GM21390 (cell line): ENCODE measurements at regions not wholly inside any gene's neighbourhood (a gene's known extent, or its start where the extent isn't known, plus 50 kb on each side); places are given as distances from the start of the nearest gene placed in this dataset.
"Not testable (repeated sequence)": the region's sequence is repeated elsewhere in the genome, so short reads cannot be mapped to it uniquely, and the experiment has no call there.

Experiments
- ATAC-seq: cut with Tn5 transposase; IDR thresholded peaks from one replicate; pipeline ENCODE4 v1.9.1; 2021; ENCODE audit not compliant: unreplicated experiment

DNA sequence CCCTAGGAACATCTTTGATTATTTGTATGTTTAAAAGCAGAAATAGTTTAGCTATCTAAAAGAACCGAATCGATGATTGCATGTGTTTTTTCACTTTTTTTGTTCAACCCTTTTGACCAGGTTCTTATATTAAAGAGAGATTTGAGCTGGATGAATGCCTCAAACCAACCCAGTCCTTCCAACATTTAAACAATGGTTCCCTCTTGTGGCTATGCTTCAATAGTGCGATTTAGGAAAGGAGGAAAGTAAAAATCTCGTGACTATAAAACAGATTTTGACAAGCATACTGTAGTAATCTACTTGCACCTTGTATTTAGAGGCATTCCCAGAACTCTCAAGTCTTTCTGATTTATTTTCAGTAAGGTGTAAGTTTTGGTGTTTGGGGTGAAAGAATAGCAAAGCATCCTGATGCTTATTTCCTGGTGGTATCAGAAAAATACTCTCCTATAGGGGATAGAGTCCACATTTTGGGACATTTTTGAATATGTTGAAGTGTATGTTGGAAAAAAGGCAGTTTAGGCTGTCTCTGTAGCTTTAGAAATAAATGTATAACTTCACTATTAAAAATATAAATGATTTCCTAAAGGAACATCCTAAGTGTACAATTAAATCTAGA is 159.6 kb upstream of the KCNH8 start:
- no peak for ATAC-seq

DNA sequence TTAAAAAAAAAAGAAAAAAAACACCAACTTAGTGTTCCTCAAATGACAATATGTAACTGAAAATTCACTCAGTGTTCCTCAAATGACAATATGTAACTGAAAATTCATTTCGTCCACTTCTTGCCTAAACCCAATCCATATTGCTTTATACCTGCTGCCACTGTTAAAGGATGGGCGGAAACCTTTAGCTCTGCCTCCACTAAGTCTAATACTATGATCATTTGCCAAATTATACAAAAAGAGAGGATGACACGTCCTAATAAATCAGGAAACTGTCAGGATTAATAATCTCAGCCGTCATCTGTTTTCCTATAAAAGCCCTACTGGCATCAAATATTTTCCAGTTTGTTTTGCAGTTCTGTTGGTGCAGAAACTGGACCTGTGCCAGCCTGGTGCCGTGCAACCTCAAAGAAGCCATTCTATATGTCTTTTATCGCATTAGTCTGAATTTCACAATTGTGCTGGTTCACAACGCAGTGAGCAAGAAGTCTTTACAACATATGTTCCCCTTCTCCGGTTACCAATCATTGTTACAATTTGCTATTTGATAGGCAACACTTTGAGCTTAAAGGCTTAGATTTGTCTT is 160.4 kb upstream of the KCNH8 start:
- ATAC-seq = no peak

DNA sequence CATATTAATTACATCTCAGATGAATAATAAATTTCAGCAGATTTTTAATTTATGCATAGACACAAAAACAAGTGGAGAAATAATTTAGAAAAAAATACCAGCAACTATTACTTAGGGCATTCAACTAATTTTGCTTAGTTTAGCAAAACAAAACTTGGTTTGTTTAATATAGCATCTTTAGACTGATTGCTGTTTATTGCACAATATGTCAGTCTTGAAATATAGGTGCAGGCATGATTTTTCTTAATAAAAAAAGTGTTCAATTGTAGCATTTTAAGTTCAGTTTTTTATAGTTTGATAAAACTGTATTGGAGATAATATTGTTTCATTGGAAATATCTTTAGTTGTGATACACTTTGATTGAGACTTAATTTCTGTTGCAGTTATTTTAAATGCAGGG is 161.2 kb upstream of the KCNH8 start:
- ATAC-seq = no peak

DNA sequence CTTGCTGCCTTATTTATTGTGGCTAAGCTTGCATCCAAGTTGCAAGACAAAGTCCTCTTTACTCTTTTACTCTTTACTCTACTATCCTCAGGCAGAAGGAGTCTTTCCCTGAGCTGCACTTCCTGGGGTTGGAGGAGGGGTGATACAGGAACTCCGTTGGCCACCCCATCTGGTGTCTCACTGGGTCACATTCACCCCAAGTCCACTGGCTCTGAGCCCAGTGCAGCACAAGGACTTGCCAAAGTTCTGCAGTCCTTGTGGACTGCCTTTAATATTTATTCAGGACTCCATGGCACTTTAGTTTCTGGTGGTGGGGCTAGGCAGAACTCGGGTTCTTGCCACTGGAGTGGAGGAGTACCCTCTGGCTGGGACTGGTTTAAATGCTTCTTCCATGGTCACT is 165.4 kb upstream of the KCNH8 start:
- ATAC-seq = no peak

DNA sequence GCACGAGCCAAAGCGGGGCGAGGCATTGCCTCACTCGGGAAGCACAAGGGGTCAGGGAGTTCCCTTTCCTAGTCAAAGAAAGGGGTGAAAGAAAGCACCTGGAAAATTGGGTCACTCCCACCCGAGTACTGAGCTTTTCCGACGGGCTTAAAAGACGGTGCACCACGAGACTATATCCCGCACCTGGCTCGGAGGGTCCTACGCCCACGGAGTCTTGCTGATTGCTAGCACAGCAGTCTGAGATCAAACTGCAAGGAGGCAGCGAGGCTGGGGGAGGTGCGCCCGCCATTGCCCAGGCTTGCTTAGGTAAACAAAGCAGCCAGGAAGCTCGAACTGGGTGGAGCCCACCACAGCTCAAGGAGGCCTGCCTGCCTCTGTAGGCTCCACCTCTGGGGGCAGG is 172.2 kb upstream of the KCNH8 start:
- not testable (repeated sequence) for ATAC-seq

DNA sequence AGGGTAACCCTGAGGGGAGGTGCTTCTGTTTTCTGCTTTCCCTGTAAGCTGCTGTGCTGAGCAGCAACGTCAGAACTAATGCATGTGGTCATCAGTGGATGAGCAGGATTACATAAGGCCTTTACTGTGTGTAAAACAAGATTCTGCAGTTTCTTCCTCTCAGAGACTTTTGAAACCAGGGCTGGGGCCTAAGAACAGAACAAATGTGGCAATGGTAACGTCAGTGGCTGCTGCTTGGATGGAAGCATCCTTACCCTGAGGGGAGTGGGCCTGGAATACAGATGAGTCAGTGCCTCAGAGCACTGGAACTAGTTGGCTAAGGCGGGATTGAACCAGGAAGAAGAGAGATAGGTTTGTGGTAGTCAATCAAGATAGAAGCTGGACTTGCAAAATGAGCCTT is 180.2 kb upstream of the KCNH8 start:
- no peak for ATAC-seq

DNA sequence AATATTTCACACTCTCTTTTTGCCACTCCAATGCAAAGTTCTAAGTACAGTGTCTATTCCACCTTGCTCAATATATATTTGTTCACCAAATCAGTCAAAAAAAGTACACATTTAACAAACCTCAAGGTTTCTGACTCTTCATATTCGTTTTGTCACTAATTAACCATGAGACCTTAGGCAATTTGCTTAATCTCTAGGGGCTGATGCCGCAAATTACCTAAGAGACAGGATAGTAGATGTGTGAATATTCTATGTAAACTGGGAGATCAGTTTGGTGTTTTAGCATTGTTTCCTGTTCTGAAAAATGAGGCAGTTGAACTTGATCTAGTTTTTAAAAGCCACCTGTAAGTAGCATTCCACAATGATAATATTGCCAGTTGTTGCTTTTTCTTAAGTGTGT is 182.5 kb upstream of the KCNH8 start:
- ATAC-seq = no peak

DNA sequence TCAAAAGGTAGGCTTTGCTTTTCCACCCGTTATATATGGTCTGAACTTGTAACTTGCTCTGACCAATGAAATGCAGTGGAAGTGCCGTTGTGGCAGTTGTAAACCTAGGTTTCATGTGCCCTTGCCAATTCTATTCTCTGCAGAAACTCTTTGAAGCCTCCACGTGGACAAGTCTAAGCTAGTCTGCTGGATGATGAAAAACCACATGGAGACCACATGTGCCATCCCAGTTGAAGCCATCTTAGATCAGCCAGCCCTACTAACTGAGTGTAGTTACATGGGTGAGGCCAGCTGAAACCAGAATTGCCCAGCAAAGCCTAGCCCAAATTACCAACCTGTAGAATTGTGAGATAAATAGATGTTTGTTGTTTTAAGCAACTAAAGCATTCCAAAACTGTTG is 183.7 kb upstream of the KCNH8 start:
- no peak for ATAC-seq

DNA sequence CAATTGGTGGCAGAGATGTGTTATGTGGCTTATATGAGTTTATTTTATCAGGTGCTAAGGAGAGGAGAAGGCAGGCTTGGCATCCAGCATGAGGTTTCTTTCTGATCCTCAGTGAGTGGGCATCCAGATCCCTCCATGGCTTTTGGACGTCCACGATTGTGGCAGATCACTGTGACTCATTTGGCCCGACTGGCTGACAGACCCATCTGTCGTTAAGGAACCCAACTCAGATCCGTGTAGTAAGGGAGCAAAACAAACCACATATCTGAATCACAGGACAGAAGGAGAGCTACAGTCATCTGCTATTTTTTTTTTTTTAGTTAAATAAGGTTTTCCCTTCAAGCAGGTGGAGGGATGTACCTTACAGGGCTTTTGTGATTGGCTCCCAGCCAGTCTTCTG is 197.0 kb upstream of the KCNH8 start:
- no peak for ATAC-seq

DNA sequence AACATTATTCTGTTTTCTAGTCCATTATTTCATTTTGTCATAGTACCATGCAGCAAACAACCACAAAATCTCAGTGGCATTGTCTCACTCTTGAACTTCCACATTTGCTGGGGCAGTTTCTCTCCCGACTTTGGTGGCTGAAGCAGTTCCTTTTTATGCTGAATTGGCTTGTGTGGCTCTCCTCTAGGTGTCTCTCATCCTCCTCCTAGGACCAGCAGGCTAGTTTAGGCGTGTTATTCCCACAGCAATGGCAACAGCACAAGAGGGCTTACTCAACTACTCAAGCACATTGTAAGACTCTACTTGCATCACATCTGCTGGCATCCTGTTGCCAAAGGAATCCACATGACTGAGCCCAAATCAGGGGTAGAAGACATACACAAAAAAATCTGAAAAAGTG is 201.8 kb upstream of the KCNH8 start:
- no peak for ATAC-seq

DNA sequence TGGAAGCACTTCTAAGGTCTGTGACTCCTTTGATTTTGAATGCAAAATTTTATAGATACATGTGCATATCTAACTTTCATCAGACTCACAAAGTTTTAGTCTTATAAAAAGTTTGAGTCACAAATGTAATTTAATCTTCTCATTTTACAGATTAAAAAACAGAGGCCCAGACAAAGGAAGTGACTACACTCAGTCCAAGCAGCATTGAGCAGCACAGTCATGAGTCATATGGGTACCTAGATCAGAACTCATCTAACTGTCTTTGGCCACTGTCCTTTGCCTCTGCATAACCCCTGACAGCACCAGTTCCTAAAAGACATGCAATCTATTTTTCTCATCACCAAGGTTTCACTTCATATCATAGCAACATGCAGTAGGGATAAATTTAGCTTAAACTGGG is 210.7 kb upstream of the KCNH8 start:
- no peak for ATAC-seq

DNA sequence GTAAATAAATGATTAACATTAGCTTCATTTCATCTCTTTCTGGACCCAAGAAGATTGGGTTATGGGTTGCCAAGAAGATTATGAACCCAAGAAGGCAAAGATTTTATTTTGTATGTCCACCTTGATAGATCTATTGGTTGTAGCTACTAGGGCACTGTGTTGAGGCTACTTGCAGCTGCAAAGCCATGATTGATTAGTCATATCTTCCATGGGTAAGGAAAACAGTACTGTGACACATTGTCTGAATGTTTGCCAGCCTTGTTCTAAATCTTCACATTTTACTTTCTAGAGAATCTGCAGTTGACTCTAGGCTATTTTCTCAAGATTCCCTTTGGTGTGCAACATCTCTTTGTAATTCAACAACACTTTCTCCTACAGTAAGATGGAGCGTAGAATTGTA is 229.2 kb upstream of the KCNH8 start:
- ATAC-seq = no peak

DNA sequence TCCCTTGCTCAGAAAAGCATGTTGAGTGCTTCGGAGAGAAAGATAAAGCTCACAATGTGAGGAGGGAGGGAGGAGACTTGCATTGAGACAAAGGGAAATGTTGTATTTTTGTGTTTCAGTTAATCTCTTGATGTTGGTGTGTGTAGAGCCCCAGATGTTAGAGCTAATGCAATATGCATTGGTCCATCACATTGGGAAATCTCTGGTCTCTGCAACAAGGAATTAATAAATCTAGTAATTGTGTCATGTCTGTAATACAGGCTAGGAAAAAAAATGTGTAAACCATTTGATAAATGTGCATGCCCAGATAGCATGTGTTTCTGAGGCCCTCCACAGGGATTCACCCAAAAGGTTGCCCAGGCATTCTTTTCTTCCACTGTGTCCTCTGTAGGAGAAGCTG is 230.4 kb upstream of the KCNH8 start:
- no peak for ATAC-seq

DNA sequence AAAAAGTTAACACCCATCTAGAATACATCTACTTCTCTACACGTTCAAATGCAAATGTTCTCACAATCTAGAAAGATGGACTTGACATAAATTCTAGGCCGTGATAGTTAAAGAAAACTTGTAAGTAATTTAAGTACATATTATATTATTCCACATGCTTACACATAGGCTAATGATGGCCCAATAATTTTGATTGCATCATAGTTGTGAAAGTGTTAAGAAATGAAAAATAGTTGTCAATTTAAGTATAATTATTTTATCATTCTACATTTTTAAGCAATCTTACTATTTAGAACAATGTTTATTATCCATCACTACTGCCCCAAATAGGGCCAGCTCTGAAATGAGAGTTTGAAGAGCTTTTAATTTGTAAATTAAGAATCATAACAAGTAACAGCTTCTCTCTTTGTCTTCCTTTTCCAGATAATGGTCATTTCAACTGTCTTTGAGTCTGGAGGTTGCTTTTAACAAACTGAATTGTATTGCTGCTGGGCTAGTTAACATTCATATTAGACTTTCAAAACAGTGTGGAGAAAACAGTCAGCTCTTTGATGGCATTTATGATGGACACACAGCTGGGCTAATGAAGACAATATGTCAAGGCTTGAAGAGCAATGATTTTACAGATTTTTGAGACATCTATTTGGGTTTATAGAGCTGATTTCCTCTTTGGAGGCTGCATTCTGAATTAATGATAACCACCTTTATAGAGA is 246.1 kb upstream of the KCNH8 start:
- no peak for ATAC-seq

DNA sequence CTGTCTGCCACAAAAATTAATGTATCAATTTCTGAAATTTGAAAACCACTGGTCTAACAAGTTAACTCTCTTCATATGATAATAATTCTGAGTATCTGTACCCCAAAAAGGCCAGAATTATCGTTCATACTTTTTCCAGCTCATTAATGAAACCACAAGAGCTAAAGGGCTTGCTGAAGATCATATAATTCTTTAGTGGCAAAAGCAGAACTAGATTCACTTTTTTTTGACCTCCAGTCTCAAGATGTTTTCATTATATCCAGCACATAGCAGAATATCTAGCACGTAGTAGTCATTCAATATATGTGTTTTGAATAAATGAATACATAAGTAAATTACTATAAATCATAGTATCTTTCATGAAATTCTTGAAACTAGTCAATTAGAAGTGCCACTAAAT is 246.7 kb upstream of the KCNH8 start:
- no peak for ATAC-seq

DNA sequence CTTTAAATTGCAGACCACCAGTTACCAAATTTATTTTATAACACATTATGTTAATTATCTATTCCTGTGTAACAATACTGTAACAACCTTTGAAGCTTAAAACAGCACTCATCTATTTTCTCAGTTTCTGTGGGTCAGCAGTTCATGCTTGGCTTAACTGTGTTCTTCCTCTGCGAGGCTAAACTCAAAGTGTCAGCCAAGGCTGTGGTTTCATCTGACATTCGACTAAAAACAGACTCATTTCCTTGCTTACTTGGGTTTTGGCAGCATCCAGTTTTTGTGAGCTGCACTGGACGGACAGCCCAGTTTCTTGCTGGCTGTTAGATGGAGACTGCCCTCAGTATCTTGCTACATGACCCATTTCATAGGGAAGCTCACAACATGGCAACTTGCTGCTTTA is 247.3 kb upstream of the KCNH8 start:
- peak; percentile 92 for ATAC-seq

DNA sequence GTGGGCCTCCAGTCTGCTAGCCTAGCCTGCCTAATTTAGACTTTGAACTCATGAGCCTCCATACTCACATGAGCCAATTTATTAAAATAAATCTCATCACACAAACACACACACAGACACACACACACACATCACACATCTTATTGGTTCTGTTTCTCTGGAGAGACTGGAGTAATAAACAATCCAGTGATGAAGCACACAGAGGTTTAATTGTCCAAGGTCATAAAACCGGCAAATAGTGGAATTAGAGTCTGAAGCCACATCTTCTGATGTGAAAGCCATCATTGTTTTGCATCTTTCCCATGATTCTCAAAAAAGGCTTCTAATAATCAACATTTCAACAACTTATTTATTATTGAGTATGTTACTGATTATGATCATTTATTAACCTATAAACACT is 249.4 kb upstream of the KCNH8 start:
- no peak for ATAC-seq

DNA sequence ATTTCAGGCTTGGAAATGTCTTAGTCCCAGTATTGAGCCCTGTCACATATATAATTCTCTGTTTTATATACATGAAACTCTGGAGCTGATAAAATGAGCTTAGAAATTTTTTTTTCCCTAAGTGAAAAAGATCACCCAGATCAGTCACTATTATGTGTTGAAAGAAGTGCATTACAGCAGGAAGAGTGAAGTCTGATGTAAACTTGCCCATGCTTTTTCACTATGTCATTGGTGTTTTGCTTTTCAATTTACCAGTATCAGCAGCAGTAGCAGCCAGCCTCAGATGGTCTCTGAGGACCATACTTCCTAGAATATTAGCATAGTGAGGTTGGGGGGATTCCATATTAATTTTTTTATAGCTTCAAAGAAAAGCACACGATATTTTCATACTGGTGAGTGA is 255.6 kb upstream of the KCNH8 start:
- ATAC-seq = no peak

DNA sequence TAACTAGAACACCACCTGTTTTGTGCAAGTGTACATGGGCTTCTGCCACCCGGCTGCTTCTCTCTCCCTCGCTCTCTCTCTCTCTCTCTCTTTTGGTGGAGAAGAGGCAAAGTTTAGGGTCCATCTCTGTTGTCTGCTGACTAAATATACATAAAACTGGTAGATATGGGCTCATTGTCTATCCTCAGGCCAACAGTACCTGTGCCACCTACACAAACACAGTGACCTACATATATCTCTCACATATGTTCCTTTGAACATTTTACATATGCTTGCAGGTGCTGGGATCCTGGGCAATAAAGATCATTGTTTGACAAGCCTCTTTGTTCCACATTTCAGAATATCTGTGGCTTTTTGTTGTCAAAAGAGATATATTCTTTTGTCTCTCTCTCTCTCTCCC is 256.3 kb upstream of the KCNH8 start:
- no peak for ATAC-seq

DNA sequence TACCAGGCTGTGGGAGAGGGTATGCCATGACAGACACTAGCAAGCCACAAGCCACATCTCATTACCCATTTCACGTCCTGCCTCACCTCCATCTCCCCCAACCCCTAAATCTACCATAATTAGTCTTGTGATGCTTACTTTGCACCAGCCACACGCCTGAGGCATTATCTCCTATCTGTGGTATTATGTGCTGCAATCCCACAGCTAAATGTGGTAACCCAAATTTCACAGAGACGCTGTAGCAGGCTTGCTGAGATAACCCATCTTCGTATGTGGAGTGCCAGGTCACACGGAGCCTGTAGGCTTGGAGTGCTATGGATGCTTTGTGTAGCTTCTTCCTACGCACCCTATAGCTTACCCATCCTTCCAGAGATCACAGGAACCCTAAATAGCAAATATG is 256.7 kb upstream of the KCNH8 start:
- ATAC-seq = no peak

DNA sequence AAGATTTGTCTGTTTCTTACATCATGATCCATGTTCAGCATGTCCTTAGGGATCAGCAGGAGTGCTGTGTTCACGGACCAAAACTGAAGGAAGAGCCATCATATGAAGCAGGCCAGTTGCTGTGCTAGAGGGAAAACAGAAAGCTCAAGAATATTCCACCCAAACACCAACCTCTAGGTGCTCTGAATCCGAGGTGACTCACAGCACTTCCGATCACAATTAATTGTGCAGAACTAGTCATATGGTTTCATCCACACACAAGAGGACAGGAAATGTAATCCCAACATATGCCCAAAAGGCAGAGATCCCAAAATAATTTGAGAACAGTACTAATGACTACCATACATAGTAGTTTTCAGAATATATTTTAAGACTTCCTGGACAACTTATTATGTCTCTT is 257.9 kb upstream of the KCNH8 start:
- ATAC-seq = no peak

DNA sequence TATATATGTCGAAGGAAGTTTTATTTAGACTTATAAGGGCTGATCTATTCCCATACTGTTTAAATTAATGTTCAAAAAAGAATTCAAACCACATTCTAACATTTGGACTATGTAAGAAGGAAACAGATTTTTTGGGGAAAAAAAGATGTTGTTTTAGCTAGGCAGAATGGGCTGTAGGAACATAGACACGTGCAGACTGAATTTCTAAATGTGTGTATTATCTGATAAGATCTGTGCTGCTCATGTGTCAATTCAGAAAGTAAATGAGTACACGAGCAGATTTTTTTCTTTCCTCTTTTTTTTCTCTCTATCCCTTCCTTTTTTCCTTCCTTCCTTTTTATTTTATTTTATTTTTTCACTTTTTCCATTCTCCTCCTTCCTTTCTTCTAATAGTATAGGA is 259.5 kb upstream of the KCNH8 start:
- no peak for ATAC-seq

DNA sequence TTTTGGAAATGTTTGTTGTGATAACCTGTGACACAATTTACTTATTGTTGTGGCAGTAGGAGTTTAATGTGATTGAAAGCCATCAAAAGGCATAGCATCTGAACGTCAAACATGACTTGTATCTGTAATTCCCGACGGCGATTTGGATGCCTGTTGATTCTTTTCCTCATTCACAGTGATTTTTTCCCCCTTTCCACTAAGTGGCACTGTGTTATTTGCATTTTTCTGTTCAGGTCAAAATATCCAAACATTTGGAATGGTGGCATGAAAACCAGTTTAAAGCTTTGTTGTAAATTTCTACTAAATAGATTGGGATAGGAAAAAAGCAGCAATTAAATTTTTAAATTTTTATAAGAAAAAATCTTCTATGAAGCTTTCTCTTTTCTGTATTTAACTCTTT is 259.9 kb upstream of the KCNH8 start:
- ATAC-seq = no peak
